ENCODE measurements at regions not wholly inside any gene's neighbourhood (a gene's known extent, or its start where the extent isn't known, plus 50 kb on each side); places are given as distances from the start of the nearest gene placed in this dataset.

DNA sequence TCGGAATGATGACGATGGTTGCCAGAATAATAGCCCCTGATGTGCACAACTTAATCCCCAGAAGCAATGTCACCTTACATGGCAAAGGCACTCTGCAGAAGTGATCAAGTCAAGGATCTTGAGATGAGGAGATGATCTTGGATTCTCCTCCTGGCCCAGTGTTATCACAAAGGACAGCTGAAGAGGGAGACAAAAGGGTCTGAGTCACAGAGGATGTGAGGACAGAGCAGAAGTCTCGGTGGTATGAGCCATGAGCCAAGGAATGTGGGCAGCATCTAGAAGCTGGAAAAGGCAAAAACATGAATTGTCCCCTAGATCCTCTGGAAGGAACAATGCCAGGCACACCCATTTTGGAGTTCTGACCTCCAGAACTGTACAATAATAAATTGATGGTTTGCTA lies 358.5 kb downstream of the MYCN start:
- Mint-ChIP-seq H3K27ac (ENCODE audit: unreplicated experiment) (no peak overlapping the region), H3K36me3 (ENCODE audit: unreplicated experiment) (no peaks in the 10 kb centered on the region), H3K9me3 (ENCODE audit: unreplicated experiment) (peaks cover 33% of the 10 kb centered on the region), H3K4me1 (ENCODE audit: unreplicated experiment) (no peaks in the 10 kb centered on the region), H3K4me3 (ENCODE audit: unreplicated experiment) (no peak overlapping the region), H3K27me3 (ENCODE audit: unreplicated experiment) (no peaks in the 10 kb centered on the region)
- no peak for DNase-seq (ENCODE audit: extremely low spot score, unreplicated experiment)
- TF ChIP-seq, protein P1, sequence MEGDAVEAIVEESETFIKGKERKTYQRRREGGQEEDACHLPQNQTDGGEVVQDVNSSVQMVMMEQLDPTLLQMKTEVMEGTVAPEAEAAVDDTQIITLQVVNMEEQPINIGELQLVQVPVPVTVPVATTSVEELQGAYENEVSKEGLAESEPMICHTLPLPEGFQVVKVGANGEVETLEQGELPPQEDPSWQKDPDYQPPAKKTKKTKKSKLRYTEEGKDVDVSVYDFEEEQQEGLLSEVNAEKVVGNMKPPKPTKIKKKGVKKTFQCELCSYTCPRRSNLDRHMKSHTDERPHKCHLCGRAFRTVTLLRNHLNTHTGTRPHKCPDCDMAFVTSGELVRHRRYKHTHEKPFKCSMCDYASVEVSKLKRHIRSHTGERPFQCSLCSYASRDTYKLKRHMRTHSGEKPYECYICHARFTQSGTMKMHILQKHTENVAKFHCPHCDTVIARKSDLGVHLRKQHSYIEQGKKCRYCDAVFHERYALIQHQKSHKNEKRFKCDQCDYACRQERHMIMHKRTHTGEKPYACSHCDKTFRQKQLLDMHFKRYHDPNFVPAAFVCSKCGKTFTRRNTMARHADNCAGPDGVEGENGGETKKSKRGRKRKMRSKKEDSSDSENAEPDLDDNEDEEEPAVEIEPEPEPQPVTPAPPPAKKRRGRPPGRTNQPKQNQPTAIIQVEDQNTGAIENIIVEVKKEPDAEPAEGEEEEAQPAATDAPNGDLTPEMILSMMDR (IDR thresholded peaks at IDR 0.05), result no peak

DNA sequence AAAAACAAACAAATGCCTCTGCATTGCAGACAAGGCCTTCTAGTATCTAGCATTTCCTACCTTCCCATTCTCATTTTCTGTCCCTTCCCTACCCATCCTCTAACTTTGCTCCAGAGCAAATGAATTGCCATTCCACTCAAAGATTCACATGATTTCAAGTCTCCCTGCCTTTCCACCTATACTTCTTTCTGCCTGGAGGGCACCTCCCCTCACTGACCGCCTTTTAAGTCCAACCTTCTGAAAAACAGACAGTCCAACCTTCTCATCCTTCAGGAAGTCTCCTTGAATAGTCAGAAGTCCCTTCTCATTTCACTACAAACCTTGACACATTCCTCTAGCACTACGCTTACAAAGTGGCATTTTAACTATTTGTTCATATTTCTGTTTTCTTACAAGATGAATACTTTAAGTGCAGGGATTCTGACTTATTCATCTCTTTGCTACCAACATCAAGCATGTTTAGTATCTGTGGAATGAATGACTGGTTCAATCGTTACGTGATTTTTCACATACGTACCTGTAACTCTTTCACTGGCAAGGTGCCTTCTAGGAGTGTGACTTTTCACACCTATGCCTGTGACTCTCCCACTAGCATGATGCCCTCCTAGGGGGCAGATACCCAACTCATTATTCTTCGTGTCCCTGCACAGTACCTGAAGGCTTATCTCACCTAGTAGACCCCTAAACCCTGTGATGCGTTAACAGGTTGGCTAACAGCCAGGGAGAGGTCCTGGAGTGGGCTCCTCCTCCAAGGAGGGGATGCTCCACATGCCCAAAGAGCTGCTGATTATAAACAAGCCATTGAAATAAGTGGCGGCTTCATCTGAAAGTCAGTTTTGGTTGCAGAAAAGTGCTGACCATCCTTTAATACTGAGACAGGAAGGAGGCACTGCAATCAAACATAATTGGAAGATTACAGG lies 356.2 kb downstream of the MYCN start:
- DNase-seq (ENCODE audit: extremely low spot score, unreplicated experiment), result no peak
- no peak overlapping the region for H3K27ac Mint-ChIP-seq (ENCODE audit: unreplicated experiment)
- H3K36me3 Mint-ChIP-seq (ENCODE audit: unreplicated experiment), result no peaks in the 10 kb centered on the region
- H3K27me3 Mint-ChIP-seq (ENCODE audit: unreplicated experiment), result no peaks in the 10 kb centered on the region
- H3K4me1 Mint-ChIP-seq (ENCODE audit: unreplicated experiment), result no peaks in the 10 kb centered on the region
- H3K9me3 Mint-ChIP-seq (ENCODE audit: unreplicated experiment), result peaks cover 26% of the 10 kb centered on the region
- TF ChIP-seq, protein P1 (IDR thresholded peaks at IDR 0.05), result no peak
- H3K4me3 Mint-ChIP-seq (ENCODE audit: unreplicated experiment), result no peak overlapping the region

DNA sequence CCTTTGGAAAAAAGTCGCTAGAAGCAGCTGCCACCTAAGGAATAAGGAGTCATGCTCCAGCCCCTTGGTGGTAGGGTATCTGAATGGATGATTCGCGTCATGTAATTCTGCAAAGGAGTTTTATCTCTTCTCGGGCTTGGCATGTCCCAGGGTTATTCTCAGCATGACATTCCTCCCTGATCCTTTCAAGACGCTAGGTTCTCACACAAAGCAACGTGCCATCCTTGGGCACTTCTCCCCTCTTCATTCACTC lies 355.6 kb downstream of the MYCN start:
- H3K9me3 Mint-ChIP-seq (ENCODE audit: unreplicated experiment), result peaks cover 24% of the 10 kb centered on the region
- no peak for DNase-seq (ENCODE audit: extremely low spot score, unreplicated experiment)
- TF ChIP-seq, protein P1 (IDR thresholded peaks at IDR 0.05), result no peak
- no peaks in the 10 kb centered on the region for H3K4me1 Mint-ChIP-seq (ENCODE audit: unreplicated experiment)
- no peaks in the 10 kb centered on the region for H3K27me3 Mint-ChIP-seq (ENCODE audit: unreplicated experiment)
- H3K4me3 Mint-ChIP-seq (ENCODE audit: unreplicated experiment), result no peak overlapping the region
- no peak overlapping the region for H3K27ac Mint-ChIP-seq (ENCODE audit: unreplicated experiment)
- no peaks in the 10 kb centered on the region for H3K36me3 Mint-ChIP-seq (ENCODE audit: unreplicated experiment)

DNA sequence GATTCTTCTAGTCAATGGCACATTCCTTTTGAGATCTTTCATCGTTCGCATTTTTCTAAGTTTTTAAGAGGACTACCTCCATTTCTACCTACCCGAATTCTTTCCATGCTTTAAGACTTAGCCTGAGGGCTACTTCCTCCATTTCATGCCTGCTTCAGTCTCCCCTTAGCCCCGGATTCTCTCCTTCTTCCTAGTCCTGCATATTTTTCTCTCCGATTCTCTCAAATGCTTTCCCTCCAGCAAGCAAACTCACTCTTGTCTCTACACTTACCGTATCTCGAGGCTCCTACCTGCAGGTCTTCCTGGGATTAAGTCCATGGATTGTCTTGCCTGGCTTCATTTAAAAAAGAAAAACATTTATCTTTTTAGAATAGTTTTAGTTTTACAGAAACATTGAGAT lies 354.4 kb downstream of the MYCN start:
- Mint-ChIP-seq H3K27me3 (ENCODE audit: unreplicated experiment) (no peaks in the 10 kb centered on the region), H3K4me1 (ENCODE audit: unreplicated experiment) (no peaks in the 10 kb centered on the region), H3K27ac (ENCODE audit: unreplicated experiment) (no peak overlapping the region), H3K36me3 (ENCODE audit: unreplicated experiment) (no peaks in the 10 kb centered on the region), H3K4me3 (ENCODE audit: unreplicated experiment) (no peak overlapping the region), H3K9me3 (ENCODE audit: unreplicated experiment) (peaks cover 16% of the 10 kb centered on the region)
- TF ChIP-seq, protein P1 (IDR thresholded peaks at IDR 0.05), result no peak
- no peak for DNase-seq (ENCODE audit: extremely low spot score, unreplicated experiment)

DNA sequence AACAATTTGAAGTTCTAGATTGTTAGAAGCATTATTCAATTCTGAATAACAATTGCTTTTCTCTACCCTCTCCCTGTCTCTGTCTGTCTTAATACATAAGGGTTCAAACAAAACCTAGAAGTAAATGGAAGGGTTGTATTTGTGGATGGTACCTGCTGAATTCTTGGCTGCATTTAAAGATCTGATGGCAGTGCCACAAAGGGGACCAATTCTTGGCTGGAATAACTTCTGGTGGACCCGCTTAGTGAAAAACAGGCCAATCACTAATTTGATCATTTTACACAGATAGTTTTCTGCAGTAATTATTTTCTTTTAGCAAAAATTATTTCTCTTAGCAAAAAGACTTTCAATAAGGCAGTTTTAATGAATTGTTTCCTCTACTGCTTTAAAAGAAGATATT lies 353.5 kb downstream of the MYCN start:
- TF ChIP-seq, protein P1 (IDR thresholded peaks at IDR 0.05), result no peak
- Mint-ChIP-seq H3K36me3 (ENCODE audit: unreplicated experiment) (no peaks in the 10 kb centered on the region), H3K27me3 (ENCODE audit: unreplicated experiment) (no peaks in the 10 kb centered on the region), H3K4me1 (ENCODE audit: unreplicated experiment) (no peaks in the 10 kb centered on the region), H3K27ac (ENCODE audit: unreplicated experiment) (no peak overlapping the region), H3K4me3 (ENCODE audit: unreplicated experiment) (no peak overlapping the region), H3K9me3 (ENCODE audit: unreplicated experiment) (peaks cover 16% of the 10 kb centered on the region)
- DNase-seq (ENCODE audit: extremely low spot score, unreplicated experiment), result no peak

Data from osteocyte (in vitro differentiated cells).